Activated CD8-positive, alpha-beta T cell treated with anti-CD3 and anti-CD28 coated beads for 36 hours (primary cell): ENCODE measurements at regions not wholly inside any gene's neighbourhood (a gene's known extent, or its start where the extent isn't known, plus 50 kb on each side); places are given as distances from the start of the nearest gene placed in this dataset.
"Not testable (repeated sequence)": the region's sequence is repeated elsewhere in the genome, so short reads cannot be mapped to it uniquely, and the experiment has no call there.

Source experiments
- ATAC-seq: fragments of 200-7000 bp; cut with Tn5 transposase; one replicate; pipeline ENCODE4 v1.10.0; 2021; ENCODE audit warnings: mild to moderate bottlenecking, moderate library complexity
- CTCF ChIA-PET: fragments of 350-600 bp; sonication (Branson Sonifier 250); formaldehyde crosslinking; loops from one replicate; lab custom pipeline; 2021; ENCODE audit warnings: antibody characterized with exemption; lab: Charles Lee
- POLR2A ChIA-PET: fragments of 350-600 bp; sonication (Branson Sonifier 250); formaldehyde crosslinking; loops from one replicate; lab custom pipeline; 2021; ENCODE audit warnings: antibody characterized with exemption; lab: Charles Lee
- DNase-seq: peaks from one replicate; pipeline ENCODE4 v3.0.0-alpha.2; 2020
- H3K27ac Mint-ChIP-seq: one replicate; pipeline ENCODE4 v1.8.0; 2021; ENCODE audit warnings: mild to moderate bottlenecking, mixed read lengths
- H3K27me3 Mint-ChIP-seq: one replicate; pipeline ENCODE4 v1.8.0; 2021; ENCODE audit warnings: mixed read lengths
- H3K36me3 Mint-ChIP-seq: one replicate; pipeline ENCODE4 v1.8.0; 2021; ENCODE audit warnings: low read depth, mixed read lengths
- H3K4me1 Mint-ChIP-seq: one replicate; pipeline ENCODE4 v1.8.0; 2021; ENCODE audit warnings: low read depth, mixed read lengths
- H3K4me3 Mint-ChIP-seq: one replicate; pipeline ENCODE4 v1.8.0; 2021; ENCODE audit warnings: mild to moderate bottlenecking, moderate library complexity, mixed read lengths
- H3K9me3 Mint-ChIP-seq: one replicate; pipeline ENCODE4 v1.8.0; 2021; ENCODE audit warnings: mixed read lengths
- CTCF ChIP-seq: fragments of 200-600 bp; IDR thresholded peaks from one replicate; pipeline ENCODE4 v1.8.0; 2022; ENCODE audit warnings: antibody characterized with exemption, mild to moderate bottlenecking
- intact Hi-C: fragments of 100-400 bp; cut with micrococcal nuclease; formaldehyde crosslinking; loops from one replicate; pipeline ENCODE4 v1.10.0; 2022

GRCh38 chr1:120544434-120544833 is 129.6 kb downstream of the NBPF8 start:
- ATAC-seq (peak; percentile 100), DNase-seq (peak; percentile 93)
- H3K4me1 Mint-ChIP-seq, CTCF ChIA-PET, H3K9me3 Mint-ChIP-seq, intact Hi-C loops, POLR2A ChIA-PET, H3K36me3 Mint-ChIP-seq, H3K27me3 Mint-ChIP-seq, H3K27ac Mint-ChIP-seq, H3K4me3 Mint-ChIP-seq: not testable (repeated sequence)
- TF ChIP-seq CTCF: peak; percentile 53

GRCh38 chr1:120550335-120550734 is 135.5 kb downstream of the NBPF8 start:
- H3K4me1 Mint-ChIP-seq, H3K27ac Mint-ChIP-seq, DNase-seq, POLR2A ChIA-PET, H3K4me3 Mint-ChIP-seq, intact Hi-C loops, H3K27me3 Mint-ChIP-seq, H3K9me3 Mint-ChIP-seq, CTCF ChIA-PET, ATAC-seq, H3K36me3 Mint-ChIP-seq: not testable (repeated sequence)

GRCh38 chr1:120552190-120552589 is 137.4 kb downstream of the NBPF8 start:
- POLR2A ChIA-PET, CTCF ChIA-PET, H3K27me3 Mint-ChIP-seq, DNase-seq, H3K4me1 Mint-ChIP-seq, H3K9me3 Mint-ChIP-seq, H3K27ac Mint-ChIP-seq, ATAC-seq, intact Hi-C loops, H3K36me3 Mint-ChIP-seq, H3K4me3 Mint-ChIP-seq: not testable (repeated sequence)

- POLR2A ChIA-PET, ATAC-seq, CTCF ChIA-PET, intact Hi-C loops, H3K9me3 Mint-ChIP-seq, H3K27me3 Mint-ChIP-seq, H3K27ac Mint-ChIP-seq, H3K36me3 Mint-ChIP-seq: not testable (repeated sequence)
- Mint-ChIP-seq H3K4me1 (peaks cover 10% of the 10 kb centered on the region), H3K4me3 (peak overlapping the region; percentile 64)
- DNase-seq: peak; percentile 8
Measured at GRCh38 chr1:120557605-120558302, 142.9 kb downstream of the NBPF8 start.

- peak; percentile 71 for DNase-seq
- peak; percentile 79 for ATAC-seq
- H3K36me3 Mint-ChIP-seq, POLR2A ChIA-PET, CTCF ChIA-PET, H3K9me3 Mint-ChIP-seq, H3K27me3 Mint-ChIP-seq, intact Hi-C loops: not testable (repeated sequence)
- peaks cover 10% of the 10 kb centered on the region for H3K4me1 Mint-ChIP-seq
- peak overlapping the region; percentile 67 for H3K4me3 Mint-ChIP-seq
- H3K27ac Mint-ChIP-seq: peak overlapping the region; percentile 49
Measured at GRCh38 chr1:120558303-120559060, 143.6 kb downstream of the NBPF8 start.

- H3K4me3 Mint-ChIP-seq, CTCF ChIA-PET, H3K4me1 Mint-ChIP-seq, H3K27me3 Mint-ChIP-seq, H3K27ac Mint-ChIP-seq, POLR2A ChIA-PET, intact Hi-C loops, H3K36me3 Mint-ChIP-seq, H3K9me3 Mint-ChIP-seq: not testable (repeated sequence)
- peak; percentile 3 for DNase-seq
- peak; percentile 34 for ATAC-seq
Measured at GRCh38 chr1:120561767-120562166, 146.9 kb downstream of the NBPF8 start.

GRCh38 chr1:120565396-120565795 is 150.6 kb downstream of the NBPF8 start:
- intact Hi-C loops, POLR2A ChIA-PET, H3K4me1 Mint-ChIP-seq, H3K27me3 Mint-ChIP-seq, H3K36me3 Mint-ChIP-seq, CTCF ChIA-PET, H3K4me3 Mint-ChIP-seq, DNase-seq, ATAC-seq, H3K9me3 Mint-ChIP-seq, H3K27ac Mint-ChIP-seq: not testable (repeated sequence)

- DNase-seq, POLR2A ChIA-PET, ATAC-seq, intact Hi-C loops, H3K4me3 Mint-ChIP-seq, H3K36me3 Mint-ChIP-seq, H3K4me1 Mint-ChIP-seq, H3K9me3 Mint-ChIP-seq, H3K27me3 Mint-ChIP-seq, H3K27ac Mint-ChIP-seq, CTCF ChIA-PET: not testable (repeated sequence)
Measured at GRCh38 chr1:120567620-120568019, 152.8 kb downstream of the NBPF8 start.

GRCh38 chr1:120575201-120575600 is 148.5 kb upstream of the NBPF26 start:
- CTCF ChIA-PET, H3K4me3 Mint-ChIP-seq, H3K27me3 Mint-ChIP-seq, intact Hi-C loops, H3K4me1 Mint-ChIP-seq, H3K27ac Mint-ChIP-seq, POLR2A ChIA-PET, H3K36me3 Mint-ChIP-seq, H3K9me3 Mint-ChIP-seq, ATAC-seq, DNase-seq: not testable (repeated sequence)

GRCh38 chr1:120582135-120582534 is 141.6 kb upstream of the NBPF26 start:
- intact Hi-C loops, POLR2A ChIA-PET, ATAC-seq, H3K36me3 Mint-ChIP-seq, H3K9me3 Mint-ChIP-seq, H3K4me1 Mint-ChIP-seq, H3K27me3 Mint-ChIP-seq, DNase-seq, H3K27ac Mint-ChIP-seq, CTCF ChIA-PET, H3K4me3 Mint-ChIP-seq: not testable (repeated sequence)

- H3K9me3 Mint-ChIP-seq, H3K4me1 Mint-ChIP-seq, ATAC-seq, H3K27me3 Mint-ChIP-seq, H3K27ac Mint-ChIP-seq, DNase-seq, CTCF ChIA-PET, intact Hi-C loops, H3K36me3 Mint-ChIP-seq, POLR2A ChIA-PET, H3K4me3 Mint-ChIP-seq: not testable (repeated sequence)
Measured at GRCh38 chr1:120586053-120586452, 137.7 kb upstream of the NBPF26 start.
